ENCODE measurements at regions not wholly inside any gene's neighbourhood (a gene's known extent, or its start where the extent isn't known, plus 50 kb on each side); places are given as distances from the start of the nearest gene placed in this dataset.

- H3K4me2 ChIP-seq: no peak overlapping the region
- H3K4me3 ChIP-seq: no peak overlapping the region
- peak overlapping the region; percentile 88 for H3K27ac ChIP-seq (ENCODE audit: low read depth)
- H3K4me1 Mint-ChIP-seq: peaks cover 34% of the 10 kb centered on the region
- H3K4me1 ChIP-seq (ENCODE audit: insufficient read depth): peaks cover 25% of the 10 kb centered on the region
- no peaks in the 10 kb centered on the region for H3K27me3 ChIP-seq (ENCODE audit: insufficient read depth)
- peak overlapping the region; percentile 92 for H3K27ac Mint-ChIP-seq
- TF ChIP-seq ETS1 (IDR thresholded peaks at IDR 0.05) (no peak), ZNF462 (CRISPR knock-in tag; IDR thresholded peaks at IDR 0.05) (peak; percentile 67; the same call in 1 of the 2 replicates), REST (IDR thresholded peaks at IDR 0.05; ENCODE audit: unreplicated experiment) (no peak), STAT1 (IDR thresholded peaks at IDR 0.05; ENCODE audit: unreplicated experiment) (no peak), JUNB (IDR thresholded peaks at IDR 0.05; ENCODE audit: unreplicated experiment) (no peak), NANOG (IDR thresholded peaks at IDR 0.05; ENCODE audit: borderline replicate concordance) (0 out of 2 replicates have a peak, but pooled peaks have one; percentile 11)
- no peaks in the 10 kb centered on the region for H3K9me2 ChIP-seq (ENCODE audit: insufficient read depth)
- H4K20me1 ChIP-seq (replicated peaks; ENCODE audit: insufficient read depth): no peaks in the 10 kb centered on the region
- no peak overlapping the region for H3K4me3 Mint-ChIP-seq
- H3K9me3 Mint-ChIP-seq: peaks cover 24% of the 10 kb centered on the region
- peaks cover 23% of the 10 kb centered on the region for H3K36me3 Mint-ChIP-seq (ENCODE audit: low read depth)
- H2AFZ ChIP-seq: no peak overlapping the region
- no peaks in the 10 kb centered on the region for H3F3A ChIP-seq (replicated peaks; ENCODE audit: low read depth)
- H3K36me3 ChIP-seq (ENCODE audit: insufficient read depth): peaks cover 11% of the 10 kb centered on the region
- ATAC-seq (peak; percentile 93), DNase-seq (ENCODE audit: low spot score) (peak; percentile 90)
- H3K27me3 Mint-ChIP-seq (ENCODE audit: insufficient read depth, low read depth, poor library complexity): peaks cover 2% of the 10 kb centered on the region
- no peaks in the 10 kb centered on the region for H3K79me2 ChIP-seq (replicated peaks; ENCODE audit: insufficient read depth)
These were observed 169.8 kb upstream of the SPATS2L start for GRCh38 chr2:200136655-200137054.

Data from GM23338 (cell line).